IPS-11a (cell line): ENCODE measurements at regions not wholly inside any gene's neighbourhood (a gene's known extent, or its start where the extent isn't known, plus 50 kb on each side); places are given as distances from the start of the nearest gene placed in this dataset.
"Not testable (repeated sequence)": the region's sequence is repeated elsewhere in the genome, so short reads cannot be mapped to it uniquely, and the experiment has no call there.

Source experiments
- H3K4me3 ChIP-seq: one replicate; pipeline ENCODE4 v1.5.1; 2013; ENCODE audit warnings: low read depth, low read length, control low read depth

DNA sequence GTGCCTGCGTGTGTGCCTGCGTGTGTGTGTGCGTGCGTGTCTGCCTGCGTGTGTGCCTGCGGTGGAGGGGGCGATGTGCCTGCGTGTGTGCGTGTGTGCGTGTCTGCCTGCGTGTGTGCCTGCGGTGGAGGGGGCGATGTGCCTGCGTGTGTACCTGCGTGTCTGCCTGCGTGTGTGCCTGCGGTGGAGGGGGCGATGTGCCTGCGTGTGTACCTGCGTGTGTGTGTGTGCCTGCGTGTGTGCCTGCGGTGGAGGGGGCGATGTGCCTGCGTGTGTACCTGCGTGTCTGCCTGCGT, 116.7 kb upstream of the ZNF516 start:
- H3K4me3 ChIP-seq, result not testable (repeated sequence)

DNA sequence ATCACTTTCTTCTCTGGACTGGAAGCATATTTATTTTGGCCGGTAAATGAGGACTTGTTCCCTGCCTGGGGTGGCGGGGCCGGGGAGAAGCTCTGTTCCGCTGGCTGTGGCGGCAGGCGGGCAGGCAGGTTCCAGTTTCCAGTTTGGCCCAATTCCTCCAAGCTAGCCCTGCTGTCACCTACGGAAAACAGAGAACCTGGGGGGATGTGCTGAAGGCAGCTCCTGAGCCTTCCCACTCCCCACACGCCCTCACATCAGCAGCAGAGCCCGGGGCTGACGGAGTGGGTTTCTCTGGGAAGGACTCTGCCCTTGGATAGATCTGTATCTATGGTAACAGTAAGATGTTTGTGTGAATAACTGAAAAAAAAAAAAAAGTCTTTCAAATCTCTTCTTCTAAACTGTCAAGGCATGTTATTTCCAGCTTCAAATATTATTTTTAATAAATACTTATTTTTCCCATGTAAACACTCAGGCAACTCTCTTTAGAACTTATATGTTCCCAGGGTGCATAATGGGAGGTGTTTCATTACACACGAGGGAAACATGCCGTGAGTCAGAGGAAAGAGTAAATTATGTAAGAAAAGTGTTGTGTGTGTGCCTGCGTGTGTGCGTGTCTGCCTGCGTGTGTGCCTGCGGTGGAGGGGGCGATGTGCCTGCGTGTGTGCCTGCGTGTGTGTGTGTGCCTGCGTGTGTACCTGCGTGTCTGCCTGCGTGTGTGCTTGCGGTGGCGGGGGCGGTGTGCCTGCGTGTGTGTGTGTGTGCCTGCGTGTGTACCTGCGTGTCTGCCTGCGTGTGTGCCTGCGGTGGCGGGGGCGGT, 116.1 kb upstream of the ZNF516 start:
- no peak overlapping the region for H3K4me3 ChIP-seq

DNA sequence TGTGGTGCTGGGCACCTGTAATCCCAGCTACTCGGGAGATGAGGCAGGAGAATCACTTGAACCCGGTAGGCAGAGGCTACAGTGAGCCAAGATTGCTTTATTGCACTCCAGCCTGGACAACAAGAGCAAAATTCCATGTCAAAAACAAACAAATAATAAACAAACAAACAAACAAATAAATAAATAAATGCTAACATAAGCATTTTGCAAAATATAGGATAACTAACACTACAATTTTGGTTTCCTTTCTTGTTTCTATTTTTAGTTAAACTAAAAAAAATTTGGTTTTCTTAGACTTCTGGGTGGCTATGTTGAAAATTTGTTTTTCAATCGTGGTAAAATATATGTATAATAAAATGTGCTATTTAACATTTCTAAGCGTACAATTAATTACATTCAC, 115.0 kb upstream of the ZNF516 start:
- no peak overlapping the region for H3K4me3 ChIP-seq

DNA sequence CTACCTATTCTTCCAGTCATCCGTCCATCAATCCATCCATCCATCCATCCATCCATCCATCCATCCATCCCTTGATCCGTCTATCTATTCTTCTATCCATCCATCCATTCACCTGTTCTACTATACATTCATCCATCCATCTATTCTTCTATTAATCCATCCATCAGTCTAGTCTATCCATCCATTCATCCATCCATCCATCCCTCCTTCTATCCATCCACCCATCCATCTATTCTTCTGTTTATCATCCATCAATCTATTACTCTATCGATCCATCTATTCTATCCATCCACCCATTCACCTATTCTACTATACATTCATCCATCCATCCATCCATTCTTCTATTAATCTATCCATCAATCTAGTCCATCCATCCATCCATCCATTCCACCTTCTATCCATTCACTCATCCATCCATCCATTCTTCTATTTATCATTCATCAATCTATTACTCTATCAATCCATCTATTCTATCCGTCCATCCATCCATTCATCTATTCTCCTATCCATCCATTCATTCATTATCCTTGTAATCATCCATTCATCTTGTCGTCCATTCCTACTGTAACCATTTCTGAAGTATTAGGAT, 110.4 kb upstream of the ZNF516 start:
- no peak overlapping the region for H3K4me3 ChIP-seq

DNA sequence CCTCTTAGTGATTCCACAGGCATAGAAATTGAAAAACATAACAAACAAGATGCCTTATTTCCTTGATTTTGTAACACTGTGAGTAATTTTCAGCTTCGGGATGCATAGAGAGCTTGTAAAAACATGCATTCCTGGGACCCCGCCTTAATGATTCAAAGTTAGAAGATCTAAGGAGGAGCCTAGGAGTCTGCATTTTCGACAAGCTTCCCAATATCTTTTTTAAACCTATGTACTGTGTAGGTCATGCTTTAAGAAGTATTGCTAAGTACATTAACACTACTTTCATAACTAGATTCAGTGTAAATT, 109.8 kb upstream of the ZNF516 start:
- H3K4me3 ChIP-seq, result no peak overlapping the region

DNA sequence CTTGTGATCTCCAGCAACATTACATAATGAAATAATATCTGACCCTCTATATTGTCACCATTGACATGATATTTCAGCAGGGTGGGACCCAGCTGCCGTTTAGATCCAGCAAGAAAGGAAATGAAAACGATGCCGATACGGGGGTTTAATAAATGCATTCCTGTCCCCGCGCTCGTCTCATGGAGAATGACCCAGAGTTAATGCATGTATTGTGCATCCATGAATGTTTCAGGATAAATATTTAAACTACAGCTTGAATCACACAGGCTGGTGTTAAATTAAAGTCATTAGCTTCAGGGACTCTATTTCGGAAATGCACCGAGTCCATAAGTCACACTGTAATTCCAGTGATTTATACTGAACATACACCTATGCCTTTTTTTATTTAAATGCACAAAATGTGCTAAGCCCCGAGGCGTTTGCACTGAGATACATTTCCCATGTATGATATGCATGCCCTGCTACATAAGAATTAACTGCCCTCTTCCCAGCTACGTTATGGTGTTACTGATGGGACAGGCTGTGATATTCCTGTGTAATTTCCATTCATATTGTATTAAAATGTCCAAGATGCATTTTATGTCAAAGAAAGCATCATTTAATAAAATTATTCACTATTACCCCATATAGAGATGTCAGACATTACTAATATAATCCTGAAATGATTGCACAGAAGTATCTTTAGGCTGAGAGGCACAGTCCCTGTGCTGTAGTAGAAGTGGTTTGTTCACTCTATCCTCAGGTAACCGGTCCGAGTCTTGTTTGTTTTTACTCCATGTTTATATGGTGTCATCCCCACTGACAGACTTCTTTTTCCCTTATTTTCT, 109.3 kb upstream of the ZNF516 start:
- H3K4me3 ChIP-seq, result no peak overlapping the region

DNA sequence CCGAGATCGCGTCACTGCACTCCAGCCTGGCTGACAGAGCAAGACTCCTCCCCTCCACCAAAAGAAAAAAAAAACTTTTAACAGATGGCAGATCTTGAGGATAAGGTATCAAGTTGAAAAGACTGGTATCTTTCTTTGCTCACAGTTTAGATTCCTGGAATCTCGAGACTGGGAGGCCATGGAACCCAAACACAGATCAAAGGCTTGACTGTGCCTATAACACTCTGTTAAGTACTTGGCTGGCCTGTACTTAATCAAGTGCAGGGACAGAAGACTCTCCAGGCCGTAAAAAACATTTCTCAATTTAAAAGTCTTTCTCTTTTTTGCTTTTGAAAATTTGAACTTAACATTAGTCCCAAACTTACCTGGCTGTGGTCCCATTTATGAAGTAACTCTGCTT, 107.1 kb upstream of the ZNF516 start:
- no peak overlapping the region for H3K4me3 ChIP-seq

DNA sequence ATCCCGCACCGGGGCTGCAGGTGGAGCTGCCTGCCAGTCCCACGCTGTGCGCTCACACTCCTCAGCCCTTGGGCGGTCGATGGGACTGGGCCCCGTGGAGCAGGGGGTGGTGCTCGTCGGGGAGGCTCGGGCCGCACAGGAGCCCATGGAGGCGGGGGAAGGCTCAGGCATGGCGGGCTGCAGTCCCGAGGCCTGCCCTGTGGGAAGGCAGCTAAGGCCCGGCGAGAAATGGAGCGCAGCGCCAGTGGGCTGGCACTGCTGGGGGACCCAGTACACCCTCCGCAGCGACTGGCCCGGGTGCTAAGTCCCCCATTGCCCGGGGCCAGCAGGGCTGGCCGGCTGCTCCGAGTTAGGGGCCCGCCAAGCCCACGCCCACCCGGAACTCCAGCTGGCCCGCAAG, 105.0 kb upstream of the ZNF516 start:
- H3K4me3 ChIP-seq, result not testable (repeated sequence)

DNA sequence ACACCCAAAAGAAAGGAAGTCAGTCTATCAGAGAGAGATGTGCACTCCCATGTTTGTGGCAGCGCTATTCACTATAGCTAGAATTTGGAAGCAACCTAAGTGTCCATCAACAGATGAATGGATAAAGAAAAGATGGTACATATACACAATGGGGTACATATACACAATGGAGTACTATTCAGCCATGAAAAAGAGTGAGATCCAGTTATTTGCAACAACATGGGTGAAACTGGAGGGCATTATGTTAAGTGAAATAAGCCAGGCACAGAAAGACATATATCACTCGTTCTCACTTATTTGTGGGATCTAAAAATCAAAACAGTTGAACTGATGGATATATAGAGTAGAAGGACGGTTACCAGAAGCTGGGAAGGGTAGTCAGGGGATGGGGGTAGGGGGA, 99.9 kb upstream of the ZNF516 start:
- no peak overlapping the region for H3K4me3 ChIP-seq

DNA sequence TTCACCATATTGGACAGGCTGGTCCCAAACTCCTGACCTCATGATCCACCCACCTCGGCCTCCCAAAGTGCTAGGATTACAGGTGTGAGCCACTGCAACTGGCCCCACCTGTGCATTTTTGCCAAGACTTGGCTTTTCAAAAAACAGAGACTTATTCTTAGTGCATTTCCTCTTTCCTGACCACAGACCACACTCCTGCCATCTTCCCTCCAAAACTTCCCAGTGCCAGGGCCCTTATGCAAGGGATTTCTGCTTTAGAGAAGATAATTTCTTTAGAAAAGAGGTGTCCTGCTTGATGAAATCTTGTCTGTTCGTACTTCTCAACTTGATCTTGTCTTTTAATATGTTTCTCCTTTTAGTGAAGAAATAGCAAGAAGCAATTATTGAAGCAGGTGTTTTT, 98.8 kb upstream of the ZNF516 start:
- H3K4me3 ChIP-seq, result no peak overlapping the region

DNA sequence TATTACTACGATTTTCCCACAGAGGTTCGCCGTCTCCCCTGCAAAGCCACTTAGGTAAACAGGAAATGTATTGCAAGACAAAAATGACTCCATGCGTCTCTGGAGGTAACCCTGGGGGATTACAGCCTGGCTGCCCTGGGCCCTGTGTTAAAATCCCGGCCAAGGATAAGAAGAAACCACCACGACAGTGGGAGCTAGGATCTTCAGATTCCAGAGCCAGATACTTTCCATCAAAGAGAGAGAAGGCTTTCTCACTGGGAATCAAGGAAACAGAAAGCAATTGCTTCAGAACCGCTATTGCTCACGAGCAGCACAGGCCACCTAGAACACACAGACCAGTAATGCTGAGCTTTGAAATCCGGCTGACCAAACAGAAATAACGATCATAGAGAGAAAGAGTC, 97.9 kb upstream of the ZNF516 start:
- no peak overlapping the region for H3K4me3 ChIP-seq

DNA sequence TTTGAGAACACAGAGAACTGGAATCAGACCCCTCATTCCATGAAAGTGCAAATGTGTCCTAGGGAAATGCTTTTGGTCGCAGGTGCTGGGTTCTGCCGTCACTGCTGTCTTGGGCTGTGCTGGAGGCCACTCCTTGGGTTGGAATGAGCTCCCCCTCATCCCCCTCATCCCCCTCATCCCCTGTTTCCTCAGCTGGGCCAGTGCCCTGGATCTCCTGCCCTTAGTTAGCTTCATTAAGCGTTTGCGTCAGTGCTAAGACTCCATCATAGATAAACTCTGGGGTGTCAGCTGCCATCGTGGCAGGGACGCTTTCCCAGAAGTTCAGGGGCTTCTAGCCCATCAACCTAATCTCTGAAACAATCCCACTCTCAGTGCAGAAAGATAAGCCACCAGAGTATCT, 97.1 kb upstream of the ZNF516 start:
- H3K4me3 ChIP-seq, result no peak overlapping the region

DNA sequence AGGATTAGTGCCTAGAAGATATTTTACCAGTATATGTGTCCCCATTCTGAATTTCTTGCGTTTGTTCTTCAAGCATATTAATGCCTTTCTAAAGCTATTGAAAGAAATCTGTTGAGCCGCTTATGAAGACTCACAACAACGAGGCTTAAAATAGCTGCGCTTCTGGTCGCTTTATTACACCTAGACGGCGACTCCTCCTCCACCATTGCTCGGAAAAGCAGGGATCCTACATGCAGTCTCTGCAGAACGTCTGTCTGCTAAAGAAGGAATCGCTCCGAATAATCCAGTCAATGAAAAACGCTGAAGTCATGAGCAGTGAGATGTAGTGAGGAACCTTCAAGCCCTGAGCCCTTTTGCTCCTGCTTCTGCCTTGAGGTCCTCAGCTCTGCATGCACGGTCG, 94.8 kb upstream of the ZNF516 start:
- no peak overlapping the region for H3K4me3 ChIP-seq

DNA sequence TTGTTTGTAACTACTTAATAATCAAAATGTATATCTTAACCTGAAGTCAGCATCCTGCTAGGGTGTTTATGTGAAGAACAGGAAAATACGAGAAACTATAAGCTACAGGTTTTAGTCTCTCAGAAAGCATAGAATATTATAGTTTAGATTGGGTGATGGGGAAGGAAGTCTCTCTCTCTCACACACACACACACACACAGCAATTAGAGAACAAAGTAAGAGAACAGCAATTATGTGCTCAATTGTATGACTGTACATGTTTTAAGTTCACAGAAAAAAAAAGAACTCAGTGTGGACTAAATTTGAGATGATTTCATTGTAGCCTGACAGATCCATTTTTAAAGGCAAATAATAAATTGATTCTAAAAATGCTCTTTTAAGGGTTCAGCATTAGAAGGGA, 94.3 kb upstream of the ZNF516 start:
- no peak overlapping the region for H3K4me3 ChIP-seq

DNA sequence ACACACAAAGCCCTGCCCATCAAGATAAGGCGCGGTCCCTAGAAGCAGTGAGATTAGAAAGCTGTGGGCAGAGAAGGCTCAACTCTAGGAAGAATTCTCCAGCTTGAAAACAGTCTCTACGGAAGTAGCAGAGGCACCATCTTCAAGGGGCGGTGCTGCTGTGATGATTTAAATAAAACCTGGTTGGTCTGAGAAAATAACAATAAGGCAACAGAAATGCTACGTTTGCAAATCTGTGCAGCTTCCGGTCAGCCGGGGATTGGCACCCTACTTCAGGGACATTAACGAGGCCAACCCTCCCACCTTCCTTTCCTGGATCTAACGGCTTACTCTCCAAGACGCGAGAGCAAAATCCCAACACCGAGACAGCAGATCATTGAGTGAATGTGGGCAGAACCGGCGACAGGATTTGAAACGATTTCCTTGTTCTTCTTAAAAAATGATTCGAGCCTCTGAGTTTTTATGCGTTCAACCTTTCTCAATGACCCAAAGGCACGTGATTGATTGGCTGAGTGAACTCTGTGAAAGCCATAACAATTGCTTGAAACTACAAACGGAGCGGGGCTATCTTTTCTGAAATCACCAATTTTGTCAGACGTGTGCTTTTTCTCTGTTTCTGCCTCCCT, 93.7 kb upstream of the ZNF516 start:
- H3K4me3 ChIP-seq, result no peak overlapping the region

DNA sequence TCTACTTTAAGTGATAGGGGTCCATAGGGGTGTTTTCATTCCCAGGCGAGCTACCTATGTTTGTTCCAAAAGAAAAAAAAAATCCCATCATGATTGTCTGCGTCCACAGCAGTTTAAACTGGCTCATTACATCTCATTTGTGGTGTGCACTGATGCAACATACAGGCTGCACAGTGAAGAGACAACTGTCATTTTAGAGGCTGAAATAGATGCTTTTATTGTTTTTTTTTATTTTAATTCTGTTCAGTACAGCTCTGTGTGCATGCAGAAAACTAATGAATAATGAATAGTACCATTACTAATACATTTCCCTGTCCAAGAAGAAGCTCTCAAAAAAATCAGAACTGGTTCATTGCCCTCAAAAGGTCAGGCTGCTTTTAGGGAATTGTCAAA, 92.8 kb upstream of the ZNF516 start:
- H3K4me3 ChIP-seq, result no peak overlapping the region

DNA sequence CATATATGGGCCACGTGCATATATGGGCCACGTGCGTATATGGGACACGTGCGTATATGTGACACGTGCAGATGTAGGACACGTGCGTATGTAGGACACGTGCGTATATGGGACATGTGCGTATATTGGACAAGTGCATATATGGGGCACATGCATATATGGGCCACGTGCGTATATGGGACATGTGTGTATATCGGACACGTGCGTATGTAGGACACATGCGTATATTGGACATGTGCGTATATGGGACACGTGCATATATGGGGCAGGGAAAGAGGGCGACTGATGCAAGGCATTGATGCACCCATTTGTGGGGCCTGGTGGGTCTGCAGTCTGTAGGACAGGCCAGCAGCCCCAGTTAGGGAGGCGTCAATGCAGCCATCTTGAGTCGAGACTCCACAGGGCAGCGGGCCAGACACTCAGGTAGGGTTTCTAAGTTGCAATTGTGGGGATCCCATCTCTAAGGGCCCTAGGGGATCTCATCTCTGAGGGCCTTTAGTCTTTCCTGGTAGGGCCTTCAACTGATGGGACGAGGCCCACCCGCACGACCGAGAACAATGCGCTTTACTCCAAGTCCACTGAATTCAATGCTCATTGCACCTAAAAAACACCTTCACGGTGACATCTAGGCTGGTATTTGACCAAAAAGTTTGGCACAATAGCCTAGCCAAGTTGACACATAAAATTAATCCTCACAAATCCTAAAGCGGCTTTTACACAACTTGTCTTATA, 92.3 kb upstream of the ZNF516 start:
- H3K4me3 ChIP-seq, result no peak overlapping the region

DNA sequence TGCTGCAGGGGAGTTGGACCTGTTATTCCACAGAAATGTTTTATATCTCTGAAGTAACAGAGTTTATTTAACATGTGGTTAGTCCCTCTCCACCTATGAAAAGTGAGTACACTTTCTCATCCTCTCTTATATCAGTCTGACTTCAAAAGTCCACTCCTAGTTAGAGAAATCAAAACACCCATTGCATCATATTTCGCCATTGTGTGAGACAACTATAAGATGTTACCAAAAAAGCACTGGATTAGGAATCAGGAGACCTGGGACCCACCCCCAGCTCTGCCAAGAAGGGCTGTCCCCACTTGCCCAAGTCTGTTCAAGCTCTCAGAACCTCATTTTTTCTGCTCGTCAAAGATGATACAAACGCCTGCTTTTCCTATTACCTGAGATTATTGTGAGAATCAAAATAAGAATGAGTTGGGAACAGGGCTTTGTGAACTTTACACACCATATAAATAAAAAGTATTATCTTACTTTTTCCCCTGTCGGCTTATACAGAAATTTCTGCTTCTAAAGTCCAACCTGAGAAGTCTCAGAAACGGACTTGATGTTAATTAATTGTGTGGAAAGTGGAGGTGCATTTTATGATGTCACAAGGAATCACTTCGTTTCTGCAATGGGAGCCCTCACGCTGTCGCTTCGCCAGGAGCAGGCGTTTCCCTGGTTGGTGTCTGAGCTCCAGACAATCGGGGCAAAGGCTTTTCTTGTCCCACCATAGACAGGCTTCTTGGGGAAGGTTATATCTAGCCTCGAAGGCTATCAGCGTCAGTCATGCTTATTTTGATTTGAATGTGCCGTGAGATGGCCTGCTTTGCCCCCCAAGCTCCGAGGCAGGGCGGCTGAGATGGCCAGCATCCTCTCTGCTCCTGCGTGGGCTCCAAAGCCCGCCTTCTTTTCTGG, 89.6 kb upstream of the ZNF516 start:
- no peak overlapping the region for H3K4me3 ChIP-seq

DNA sequence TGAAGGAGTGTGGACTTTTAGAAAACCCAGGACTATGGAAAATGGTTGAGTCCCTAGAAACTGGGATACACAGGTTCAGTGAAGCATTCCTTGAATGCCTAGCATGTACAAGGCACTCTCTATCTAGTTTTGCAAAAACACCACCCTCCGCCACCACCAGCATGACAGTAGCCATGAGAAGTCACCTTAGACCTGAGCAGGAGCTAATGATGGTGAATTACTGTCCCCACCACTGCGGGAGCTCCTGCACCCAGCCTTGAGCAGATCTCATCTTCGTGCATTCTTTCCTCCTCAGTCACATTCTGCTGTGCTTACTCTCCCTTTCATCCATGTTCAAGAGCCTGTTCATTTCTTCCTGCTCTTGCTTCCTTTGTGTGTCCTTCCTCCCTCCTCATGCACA, 86.2 kb upstream of the ZNF516 start:
- H3K4me3 ChIP-seq, result no peak overlapping the region

DNA sequence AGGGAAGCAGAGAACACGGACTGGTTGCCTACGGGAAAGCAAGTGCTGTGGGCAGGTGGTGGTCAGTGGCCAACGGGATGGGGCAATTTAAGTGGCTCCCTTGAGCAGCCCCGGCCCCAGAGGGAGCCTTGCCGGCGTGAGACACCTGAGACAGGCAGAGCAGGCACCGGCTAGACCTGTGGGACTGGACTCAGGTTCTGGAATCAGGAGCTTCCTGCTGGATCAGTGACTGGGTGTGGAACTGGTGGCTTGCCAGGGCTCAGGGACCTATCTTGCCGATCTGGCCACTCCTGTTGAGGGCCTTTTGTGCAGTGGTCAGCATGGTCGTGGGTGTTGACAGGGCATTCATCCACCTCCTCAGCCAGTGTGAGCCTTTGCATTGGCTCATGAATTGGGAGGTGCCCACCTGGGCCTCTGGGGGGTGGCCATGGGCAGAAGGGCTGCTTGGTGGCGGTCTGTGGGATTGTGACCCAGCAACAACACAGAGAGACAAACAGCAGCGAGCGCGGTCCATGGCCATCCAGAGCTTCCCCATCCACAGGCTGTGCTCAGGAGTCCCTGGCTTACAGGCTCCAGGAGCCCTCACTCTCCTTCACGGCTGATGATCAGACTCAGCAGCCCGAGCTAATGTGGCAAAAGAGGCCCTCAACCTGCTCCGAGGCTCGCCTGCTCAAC, 85.4 kb upstream of the ZNF516 start:
- no peak overlapping the region for H3K4me3 ChIP-seq
